GM21390 (cell line): ENCODE measurements at regions not wholly inside any gene's neighbourhood (a gene's known extent, or its start where the extent isn't known, plus 50 kb on each side); places are given as distances from the start of the nearest gene placed in this dataset.
"Not testable (repeated sequence)": the region's sequence is repeated elsewhere in the genome, so short reads cannot be mapped to it uniquely, and the experiment has no call there.

ENCODE experiments used
- ATAC-seq: cut with Tn5 transposase; IDR thresholded peaks from one replicate; pipeline ENCODE4 v1.9.1; 2021; ENCODE audit not compliant: unreplicated experiment

DNA sequence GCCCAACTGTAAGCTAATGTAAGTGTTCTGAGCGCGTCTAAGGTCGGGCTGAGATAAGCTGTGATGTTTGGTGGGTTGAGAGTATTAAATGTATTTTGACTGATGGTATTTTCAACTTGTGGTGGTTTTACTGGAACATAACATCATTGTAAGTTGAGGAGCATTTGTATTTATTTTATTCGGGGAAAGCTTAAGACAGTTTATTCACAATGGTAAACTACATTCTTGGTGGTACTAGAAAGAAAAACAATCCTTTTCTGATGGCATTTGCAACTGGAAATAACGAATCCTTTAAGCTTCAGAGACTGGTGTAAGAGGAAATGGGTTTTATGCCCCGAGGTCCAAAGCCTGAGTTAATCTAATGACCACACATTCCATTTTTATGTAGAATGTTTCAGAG, 283.3 kb upstream of the NETO1 start:
- no peak for ATAC-seq

DNA sequence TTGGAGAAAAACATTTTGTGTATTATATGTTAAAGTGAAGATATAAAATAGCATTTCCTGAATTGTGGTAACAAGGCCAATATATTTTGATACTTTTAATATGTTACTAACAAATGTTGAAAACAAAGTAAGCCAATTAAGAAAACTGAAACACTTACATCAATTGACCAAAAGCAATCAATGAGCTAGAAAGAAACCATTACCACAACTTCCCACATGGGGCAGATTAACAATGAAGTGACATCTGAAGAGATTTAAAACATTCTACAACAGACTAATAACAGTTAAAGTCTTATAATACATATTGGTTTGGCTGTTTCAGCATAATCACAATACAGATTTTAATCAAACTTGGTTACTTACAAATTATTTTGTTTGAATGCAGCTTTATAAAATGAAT, 282.4 kb upstream of the NETO1 start:
- ATAC-seq, result no peak

DNA sequence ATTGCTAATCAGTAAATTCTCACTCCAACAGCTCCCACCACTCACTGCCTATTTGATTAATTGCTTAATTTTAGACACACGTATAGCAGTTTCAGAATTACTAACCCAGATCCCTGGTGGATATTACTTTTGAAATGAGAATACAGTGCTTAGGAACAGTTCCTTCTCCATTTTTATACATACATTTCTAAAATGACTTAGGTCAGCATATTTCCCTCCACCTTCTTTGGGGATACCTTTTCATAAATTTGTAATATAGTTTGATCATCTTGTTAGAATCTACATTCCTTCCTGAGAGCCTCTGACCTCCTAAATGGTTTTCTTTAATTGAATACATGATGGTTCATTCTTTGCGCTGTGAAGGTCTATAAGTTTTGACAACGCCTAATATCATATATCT, 279.8 kb upstream of the NETO1 start:
- no peak for ATAC-seq

DNA sequence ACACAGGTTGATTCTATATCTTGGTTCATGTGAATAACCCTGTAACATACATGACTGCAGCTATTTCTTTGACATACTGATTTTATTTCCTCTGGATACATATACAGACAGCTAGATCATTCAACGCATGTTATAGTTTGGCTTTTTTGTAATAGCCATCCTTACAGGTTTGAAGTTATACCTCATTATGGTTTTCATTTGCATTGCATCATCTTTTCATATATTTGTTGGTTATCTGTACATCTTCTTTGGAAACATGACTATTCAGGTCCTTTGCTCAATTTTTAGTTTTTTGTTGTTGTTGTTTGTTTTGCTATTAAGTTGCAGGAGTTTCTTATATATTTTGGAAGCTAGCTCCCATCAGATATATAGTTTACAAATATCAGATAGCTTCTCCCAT, 276.2 kb upstream of the NETO1 start:
- ATAC-seq, result no peak

DNA sequence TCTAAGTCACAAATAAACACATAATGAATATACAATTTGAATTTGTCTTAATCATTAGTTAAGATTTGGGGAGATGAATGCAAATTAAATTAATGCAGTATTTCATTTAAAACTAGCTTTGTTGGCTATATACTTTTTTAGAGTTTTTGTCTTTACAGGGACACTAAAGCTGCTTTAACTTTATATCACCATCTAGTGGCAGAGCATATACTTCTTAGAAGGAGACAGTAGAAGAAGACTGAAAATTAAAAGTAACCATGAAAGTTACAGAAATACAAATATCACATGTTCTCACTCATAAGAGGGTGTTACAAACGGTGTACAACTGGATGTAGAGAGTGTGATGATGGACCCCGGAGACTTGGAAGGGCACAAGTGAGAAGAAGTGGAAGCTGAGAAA, 268.3 kb upstream of the NETO1 start:
- ATAC-seq, result peak; percentile 85

DNA sequence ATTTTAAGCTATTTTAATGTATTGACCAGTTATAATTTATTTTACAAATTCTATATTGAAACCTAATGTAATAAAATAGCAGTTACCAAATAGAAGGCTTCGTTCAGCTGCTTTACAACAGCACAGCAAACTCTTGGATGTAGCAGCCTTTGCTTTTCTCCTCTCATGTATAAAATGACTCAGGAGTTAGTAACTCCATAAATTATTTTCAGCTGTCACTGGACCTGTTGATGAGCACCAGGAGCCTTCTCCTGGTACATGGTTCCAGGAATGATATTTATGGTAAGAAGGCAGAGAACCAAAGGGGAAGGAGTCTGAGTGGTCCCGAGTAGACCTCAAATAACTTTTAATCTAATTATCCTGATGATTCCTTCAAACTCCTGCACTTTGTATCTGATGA, 256.4 kb upstream of the NETO1 start:
- ATAC-seq, result no peak

DNA sequence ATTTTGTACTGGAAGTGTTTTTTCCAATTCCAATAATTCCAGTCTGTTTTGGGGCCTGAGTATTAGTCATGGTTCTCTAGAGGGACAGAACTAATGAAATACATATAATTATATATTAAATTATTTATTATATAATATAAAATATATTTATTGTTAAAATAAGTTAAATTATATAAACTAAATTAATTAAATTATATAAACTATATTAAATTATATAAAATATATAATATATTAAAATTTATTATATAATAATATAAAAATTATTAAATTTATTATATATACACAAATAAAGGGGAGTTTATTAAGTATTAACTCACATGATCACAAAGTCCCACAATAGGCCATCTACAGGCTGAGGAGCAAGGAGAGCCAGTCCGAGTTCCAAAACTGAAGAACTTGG, 253.4 kb upstream of the NETO1 start:
- ATAC-seq, result no peak

DNA sequence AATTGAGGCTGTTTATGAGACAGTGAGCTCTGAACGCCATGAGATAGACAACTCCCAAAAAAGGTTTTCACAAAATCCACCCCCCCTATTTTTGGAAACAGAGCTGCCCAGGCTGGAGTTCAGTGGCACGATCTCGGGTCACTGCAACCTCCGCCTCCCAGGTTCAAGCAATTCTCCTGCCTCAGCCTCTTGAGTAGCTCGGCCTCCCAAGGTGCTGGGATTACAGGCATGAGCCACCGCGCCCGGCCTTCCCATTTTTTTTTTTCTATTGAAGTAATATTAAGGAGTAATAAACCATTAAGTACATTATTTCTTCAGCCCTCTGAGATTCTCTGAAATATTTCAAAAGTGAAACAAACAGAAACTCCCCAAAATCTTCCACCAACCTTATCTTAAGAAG, 252.8 kb upstream of the NETO1 start:
- ATAC-seq, result no peak

DNA sequence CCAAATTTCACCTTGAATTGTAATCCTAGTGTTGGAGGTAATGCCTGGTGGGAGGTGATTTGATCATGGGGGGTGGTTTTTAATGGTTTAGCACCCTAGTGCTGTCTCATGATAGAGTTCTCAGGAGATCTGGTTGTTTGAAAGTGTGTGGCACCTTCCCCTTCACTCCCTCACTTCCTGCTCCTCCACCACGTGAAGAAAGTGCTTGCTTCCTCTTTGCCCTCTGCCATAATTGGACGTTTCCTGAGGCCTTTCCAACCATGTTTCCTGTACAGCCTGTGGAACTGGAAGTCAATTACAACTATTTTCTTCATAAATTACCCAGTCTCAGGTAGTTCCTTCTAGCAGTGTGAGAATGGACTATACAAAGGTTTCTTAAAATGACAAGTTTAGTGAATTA, 251.8 kb upstream of the NETO1 start:
- ATAC-seq, result peak; percentile 61

DNA sequence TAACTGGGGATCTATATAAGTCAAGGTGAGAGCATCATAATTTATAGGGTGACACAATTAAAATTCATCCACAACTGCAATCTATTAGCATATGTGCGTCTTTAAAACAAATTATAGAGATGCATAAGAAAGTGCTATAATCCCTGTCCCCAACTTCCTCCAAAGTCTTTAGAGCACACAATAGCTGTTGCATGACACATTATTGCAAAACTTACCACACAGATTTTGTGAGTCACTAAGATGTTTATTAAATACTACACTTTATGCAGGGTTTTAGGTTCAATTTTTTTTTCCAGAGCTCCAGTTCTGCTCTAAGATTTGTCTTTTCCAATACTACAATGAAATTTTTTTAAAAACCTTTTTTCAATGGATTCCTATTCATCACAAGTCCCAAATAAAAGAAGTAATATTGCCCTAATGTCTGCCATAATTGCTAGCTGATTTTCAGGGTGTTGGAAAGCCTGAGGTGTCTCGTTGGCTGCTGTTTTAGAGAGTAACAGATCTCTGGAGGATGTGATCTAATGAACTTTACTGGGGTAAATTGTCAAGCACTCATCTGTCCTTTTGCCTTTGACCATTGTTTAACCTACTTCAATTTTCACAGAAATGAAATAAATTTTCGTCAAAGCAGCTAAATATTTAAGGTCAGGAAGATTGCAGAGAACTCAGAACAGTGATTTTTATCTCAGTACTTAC, 250.5 kb upstream of the NETO1 start:
- ATAC-seq, result no peak

DNA sequence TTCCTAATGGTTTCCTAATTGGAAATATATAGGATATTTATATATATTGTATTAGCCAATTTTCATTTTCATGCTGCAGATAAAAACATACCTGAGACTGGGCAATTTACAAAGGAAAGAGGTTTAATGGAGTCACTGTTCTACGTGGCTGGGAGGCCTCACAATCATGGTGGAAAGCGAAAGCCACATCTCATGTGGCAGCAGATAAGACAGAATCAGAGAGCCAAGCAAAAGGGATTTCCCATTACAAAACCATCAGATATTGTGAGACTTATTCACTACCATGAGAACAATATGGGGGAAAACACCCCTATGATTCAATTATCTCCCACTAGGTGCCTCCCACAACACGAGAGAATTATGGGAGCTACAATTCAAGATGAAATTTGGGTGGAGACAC, 242.5 kb upstream of the NETO1 start:
- ATAC-seq, result no peak

DNA sequence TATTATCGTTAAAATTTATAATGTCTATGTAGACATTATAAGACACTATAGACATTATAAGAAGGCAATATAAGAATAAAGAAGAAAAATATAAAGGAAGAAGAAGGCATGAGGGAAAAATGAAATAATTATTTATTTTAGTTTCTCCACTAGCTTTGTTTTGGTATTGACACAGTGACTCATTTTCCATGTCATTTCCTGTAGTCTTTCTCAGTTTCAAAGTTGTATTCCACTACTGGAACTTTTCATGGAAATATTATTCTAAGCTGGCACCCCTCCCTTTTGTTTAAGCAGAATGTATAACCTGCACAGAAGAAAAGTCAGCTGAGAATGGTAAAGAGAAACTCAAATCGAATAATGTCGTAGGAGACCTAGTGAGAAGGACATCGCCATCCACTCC, 234.2 kb upstream of the NETO1 start:
- no peak for ATAC-seq

DNA sequence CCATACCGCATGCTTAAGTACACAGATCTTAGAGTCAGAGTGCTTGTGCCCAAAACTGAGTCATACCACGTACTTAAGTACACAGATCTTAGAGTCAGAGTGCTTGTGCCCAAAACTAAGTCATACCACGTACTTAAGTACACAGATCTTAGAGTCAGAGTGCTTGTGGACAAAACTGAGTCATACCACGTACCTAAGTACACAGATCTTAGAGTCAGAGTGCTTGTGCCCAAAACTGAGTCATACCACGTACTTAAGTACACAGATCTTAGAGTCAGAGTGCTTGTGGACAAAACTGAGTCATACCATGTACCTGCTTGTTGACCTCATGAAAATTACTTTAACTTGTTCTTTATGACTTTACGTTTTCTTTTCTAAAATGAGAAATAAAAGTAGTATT, 233.7 kb upstream of the NETO1 start:
- ATAC-seq, result not testable (repeated sequence)

DNA sequence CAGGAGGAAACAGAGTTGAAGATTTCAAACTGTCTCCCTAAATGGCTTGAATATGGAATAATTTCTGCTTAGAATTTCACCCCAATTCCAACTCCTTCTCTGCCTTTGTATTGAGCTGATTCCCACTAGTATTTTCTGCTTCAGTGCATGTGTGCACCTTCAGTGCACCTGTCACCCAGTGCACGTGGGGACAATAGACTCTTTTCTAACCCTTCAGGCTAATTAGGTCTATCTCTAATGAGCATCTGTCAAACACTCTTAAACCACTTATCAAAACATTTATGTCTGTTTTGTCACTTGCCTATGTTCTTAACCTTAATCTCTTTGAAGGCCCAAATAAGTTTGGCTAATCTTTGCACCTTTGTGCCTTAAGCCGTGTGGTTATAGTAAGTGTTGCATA, 232.0 kb upstream of the NETO1 start:
- no peak for ATAC-seq

DNA sequence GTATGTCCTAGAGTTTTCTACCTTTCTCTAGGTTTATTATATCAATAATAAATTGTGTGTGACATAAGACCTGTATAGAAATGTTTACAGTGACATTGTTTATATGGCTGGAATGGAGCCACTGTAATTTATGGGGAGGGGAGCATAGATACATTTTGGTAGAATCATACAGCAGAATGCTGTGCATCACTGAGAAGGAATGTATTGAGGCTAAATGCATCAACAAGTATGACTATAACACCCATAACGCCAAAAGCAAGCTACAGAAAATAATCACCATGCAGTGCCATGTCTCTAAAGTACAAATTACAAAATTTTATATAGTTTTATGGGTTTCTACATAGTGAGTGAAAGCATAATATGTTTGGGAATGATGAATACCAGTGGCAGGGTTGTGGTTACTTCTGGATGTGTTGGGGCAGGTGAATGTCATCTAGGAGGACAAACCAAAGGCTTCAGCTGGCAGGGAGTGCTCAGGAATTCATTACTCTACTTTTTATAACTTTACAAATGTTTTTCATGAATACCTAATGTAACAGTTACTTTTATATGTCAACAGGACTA, 226.0 kb upstream of the NETO1 start:
- ATAC-seq, result no peak

DNA sequence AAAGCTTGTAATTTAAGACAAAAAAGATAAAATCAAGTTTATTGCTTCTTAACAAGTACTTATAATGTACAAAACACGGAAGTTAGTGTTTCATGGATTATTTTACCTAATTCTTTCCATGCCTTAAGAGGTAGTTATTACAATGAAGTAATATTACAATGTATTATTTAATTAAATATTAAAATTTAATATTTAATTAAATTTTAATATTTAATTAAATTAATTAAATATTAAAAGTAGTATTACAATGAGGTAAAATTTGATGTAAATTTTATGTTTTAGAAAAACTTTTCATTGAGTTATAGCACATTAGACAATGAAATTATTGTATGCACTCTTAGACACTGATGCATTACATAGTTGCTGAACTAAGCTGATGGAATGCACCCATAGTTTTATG, 220.7 kb upstream of the NETO1 start:
- ATAC-seq, result no peak

DNA sequence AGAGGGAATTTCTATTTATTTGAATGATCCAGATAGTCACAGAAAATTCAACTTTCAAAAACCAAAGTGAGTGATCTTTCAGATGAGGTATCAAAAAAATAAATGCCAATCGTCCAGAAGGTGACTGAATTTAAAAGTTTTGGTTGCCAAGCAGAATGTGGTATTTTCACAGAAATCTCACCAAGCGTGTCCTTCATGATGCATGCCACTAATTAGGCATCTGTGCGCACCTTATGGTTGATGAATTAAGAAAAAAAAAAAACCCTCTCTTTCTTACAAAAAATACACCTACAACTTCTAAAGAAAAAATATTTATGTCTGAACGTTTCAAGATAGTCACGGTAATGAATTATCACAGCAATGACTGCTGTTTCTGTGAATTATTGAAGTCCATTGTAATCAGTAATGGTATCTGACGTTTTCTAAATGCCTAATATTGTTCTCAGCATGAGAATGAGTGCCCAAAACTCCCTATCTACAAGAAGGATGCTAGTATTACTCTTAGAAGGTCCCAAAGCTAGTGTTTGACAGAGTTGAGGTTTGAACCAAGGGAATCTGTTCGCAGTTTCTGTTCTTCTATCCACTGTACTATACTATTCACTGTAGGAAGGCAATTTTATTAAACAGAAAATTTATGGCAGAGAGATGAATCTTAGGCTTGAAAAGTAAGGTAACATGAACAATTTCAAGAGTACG, 219.6 kb upstream of the NETO1 start:
- ATAC-seq, result no peak

DNA sequence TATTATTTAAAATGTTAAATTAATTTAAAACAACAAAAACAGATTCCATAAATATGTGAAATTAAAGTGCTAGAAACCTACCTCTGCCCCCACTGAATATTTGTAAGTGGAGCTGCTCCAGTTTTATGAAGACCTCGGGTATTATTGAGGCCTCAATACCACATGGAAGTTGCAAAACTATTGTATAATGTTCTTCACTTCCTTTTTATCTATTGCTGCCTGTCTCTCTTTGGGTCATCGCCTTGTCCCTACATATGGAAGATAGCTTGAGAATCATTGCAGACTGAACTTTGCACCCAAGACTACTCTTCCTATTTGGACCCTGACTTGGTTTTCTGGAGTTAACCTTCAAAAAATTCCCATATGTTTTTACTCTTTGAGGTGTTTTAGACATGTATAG, 212.1 kb upstream of the NETO1 start:
- no peak for ATAC-seq

DNA sequence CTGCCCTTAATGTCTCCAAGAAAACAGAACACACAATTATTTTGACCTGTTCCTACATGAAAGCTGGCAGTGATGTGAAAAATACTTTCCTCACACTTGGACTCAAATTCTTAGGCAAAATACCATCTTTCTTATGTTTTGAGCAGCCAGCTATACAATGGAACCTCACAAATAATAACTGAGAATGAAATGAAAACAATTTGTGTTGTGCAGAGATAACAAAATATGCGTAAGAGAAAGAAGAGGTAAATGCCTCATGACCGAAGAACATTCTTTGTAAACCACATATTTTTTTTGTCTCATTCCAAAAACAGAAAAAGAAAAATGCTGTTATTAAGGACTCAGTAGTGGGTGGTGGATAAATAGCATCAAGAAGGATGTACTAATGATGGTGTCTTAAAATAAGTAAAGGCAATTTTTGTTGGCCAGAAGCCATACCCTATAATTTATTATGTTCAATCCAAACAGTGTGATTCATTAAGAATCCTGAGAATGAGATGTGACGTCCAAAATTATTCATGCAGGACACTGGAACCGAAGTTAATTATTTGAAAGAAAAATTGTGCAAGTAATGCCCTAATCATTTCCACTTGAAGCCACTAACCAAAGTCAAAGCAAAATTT, 193.0 kb upstream of the NETO1 start:
- ATAC-seq, result no peak

DNA sequence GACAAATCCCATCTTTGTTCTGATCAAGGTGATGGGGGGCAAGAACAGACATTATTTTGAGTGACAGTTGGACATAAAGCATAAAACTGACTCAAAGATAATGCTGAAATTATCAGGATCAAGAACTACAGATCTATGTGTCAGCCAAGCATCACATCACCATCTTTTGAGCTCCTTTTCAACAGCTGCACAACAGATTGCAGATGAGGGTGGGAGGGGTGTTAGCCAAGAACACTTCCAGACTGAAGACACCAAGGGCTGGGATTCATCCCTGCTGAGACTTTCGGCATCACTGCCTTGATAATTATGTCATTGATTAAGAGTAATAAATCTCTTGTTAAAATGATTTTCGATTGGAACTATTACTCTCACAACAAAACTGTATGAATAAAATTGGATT, 191.5 kb upstream of the NETO1 start:
- ATAC-seq, result no peak

DNA sequence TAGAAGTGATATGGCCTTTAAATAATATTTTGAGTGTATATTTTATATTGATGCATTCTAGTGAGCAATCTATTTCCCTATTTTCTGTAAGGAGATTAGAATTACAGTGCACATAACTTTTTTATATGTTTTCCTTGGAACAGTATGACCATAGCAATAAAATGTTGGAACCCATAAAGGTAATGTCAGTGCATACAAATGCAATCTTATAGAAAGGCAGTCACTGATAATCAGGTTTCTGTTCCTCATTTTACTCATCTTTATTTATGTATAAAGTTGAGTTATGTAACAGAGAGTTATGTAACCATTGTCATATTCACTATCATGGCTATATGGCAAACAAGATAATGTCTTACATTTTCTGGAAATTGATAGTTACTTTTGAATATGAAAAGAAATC, 179.9 kb upstream of the NETO1 start:
- ATAC-seq, result no peak

DNA sequence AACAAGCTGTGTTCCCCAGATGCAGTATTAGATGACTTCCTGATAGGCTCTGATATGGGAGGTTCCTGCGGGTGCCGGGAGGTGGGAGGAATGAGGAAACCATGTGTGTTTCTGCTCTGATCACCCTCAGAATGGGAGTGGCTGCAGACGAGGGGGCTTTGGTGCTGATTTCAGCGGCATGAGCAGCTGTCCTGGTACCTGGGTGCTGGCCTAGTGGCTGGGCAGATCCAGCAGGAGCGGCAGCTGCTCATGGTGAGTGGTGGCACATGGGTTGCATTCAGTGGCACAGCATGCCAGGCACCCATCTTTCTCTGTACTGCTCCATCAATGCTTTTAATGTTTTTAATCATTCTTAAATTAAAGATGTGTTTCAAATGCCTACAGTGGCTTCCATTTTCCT, 177.2 kb upstream of the NETO1 start:
- no peak for ATAC-seq
